ENCODE measurements at regions not wholly inside any gene's neighbourhood (a gene's known extent, or its start where the extent isn't known, plus 50 kb on each side); places are given as distances from the start of the nearest gene placed in this dataset.
"Not testable (repeated sequence)": the region's sequence is repeated elsewhere in the genome, so short reads cannot be mapped to it uniquely, and the experiment has no call there.

DNA sequence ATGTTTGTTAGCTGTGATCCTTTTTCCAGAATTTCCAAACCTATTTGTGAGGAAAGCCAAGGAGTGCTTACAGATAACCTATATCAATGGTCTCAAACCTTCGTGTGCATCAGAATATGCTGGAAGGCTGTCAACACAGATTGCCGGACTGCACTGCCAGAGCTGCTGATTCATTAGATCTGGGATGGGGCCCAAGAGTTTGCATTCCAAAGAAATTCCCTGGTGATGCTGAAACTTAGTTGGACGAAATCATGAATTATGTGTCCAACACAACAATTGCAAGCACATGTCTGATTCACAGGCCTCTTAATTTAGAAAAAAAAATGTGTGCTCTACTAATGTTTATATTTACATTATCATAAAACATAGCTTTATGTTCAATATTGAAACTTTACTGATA is 544.0 kb upstream of the AMOT start:
- Histone ChIP-seq H3K9me3 (ENCODE audit: insufficient read depth, low read length) (no peaks in the 10 kb centered on the region), H3K79me2 (ENCODE audit: insufficient read depth, low read length) (no peaks in the 10 kb centered on the region), H2AFZ (ENCODE audit: low read depth, low read length, severe bottlenecking) (no peak overlapping the region), H3F3A (ENCODE audit: insufficient read depth) (no peaks in the 10 kb centered on the region), H3K27ac (ENCODE audit: low read depth, low read length) (no peak overlapping the region), H3K9me2 (replicated peaks; ENCODE audit: insufficient read depth, low read length) (no peaks in the 10 kb centered on the region), H3K36me3 (ENCODE audit: low read length) (no peaks in the 10 kb centered on the region), H4K20me1 (ENCODE audit: low read depth, low read length) (no peaks in the 10 kb centered on the region), H3K4me3 (ENCODE audit: insufficient read depth, low read length, poor library complexity, severe bottlenecking) (no peak overlapping the region), H3K9ac (ENCODE audit: low read length) (no peak overlapping the region), H3K27me3 (ENCODE audit: low read length) (no peaks in the 10 kb centered on the region), H3K4me2 (ENCODE audit: low read depth, low read length, poor library complexity, severe bottlenecking) (no peak overlapping the region)
- TF ChIP-seq, protein P1, sequence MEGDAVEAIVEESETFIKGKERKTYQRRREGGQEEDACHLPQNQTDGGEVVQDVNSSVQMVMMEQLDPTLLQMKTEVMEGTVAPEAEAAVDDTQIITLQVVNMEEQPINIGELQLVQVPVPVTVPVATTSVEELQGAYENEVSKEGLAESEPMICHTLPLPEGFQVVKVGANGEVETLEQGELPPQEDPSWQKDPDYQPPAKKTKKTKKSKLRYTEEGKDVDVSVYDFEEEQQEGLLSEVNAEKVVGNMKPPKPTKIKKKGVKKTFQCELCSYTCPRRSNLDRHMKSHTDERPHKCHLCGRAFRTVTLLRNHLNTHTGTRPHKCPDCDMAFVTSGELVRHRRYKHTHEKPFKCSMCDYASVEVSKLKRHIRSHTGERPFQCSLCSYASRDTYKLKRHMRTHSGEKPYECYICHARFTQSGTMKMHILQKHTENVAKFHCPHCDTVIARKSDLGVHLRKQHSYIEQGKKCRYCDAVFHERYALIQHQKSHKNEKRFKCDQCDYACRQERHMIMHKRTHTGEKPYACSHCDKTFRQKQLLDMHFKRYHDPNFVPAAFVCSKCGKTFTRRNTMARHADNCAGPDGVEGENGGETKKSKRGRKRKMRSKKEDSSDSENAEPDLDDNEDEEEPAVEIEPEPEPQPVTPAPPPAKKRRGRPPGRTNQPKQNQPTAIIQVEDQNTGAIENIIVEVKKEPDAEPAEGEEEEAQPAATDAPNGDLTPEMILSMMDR (IDR thresholded peaks at IDR 0.05; ENCODE audit: insufficient read depth, low read length, poor library complexity, severe bottlenecking): no peak
- TF ChIP-seq EZH2phosphoT487 (conservative IDR thresholded peaks at IDR 0.05; ENCODE audit: low read length): no peak

DNA sequence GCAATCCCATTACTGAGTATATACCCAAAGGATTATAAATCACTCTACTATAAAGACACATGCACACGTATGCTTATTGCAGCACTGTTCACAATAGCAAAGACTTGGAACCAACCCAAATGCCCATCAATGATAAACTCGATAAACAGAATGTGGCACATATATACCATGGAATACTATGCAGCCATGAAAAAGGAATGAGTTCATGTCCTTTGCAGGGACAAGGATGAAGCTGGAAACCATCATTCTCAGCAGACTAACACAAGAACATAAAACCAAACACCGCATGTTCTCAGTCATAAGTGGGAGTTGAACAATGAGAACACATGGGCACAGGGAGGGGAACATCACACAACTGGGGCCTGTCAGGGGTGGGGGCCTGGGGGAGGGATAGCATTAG is 532.8 kb upstream of the AMOT start:
- H3K27me3 ChIP-seq (ENCODE audit: low read length); H3K9ac ChIP-seq (ENCODE audit: low read length); H3K9me3 ChIP-seq (ENCODE audit: insufficient read depth, low read length); H3K36me3 ChIP-seq (ENCODE audit: low read length); H3K9me2 ChIP-seq (replicated peaks; ENCODE audit: insufficient read depth, low read length); H3K27ac ChIP-seq (ENCODE audit: low read depth, low read length); H4K20me1 ChIP-seq (ENCODE audit: low read depth, low read length); H3K4me2 ChIP-seq (ENCODE audit: low read depth, low read length, poor library complexity, severe bottlenecking); H3F3A ChIP-seq (ENCODE audit: insufficient read depth); H3K4me3 ChIP-seq (ENCODE audit: insufficient read depth, low read length, poor library complexity, severe bottlenecking); H2AFZ ChIP-seq (ENCODE audit: low read depth, low read length, severe bottlenecking); H3K79me2 ChIP-seq (ENCODE audit: insufficient read depth, low read length): not testable (repeated sequence)

DNA sequence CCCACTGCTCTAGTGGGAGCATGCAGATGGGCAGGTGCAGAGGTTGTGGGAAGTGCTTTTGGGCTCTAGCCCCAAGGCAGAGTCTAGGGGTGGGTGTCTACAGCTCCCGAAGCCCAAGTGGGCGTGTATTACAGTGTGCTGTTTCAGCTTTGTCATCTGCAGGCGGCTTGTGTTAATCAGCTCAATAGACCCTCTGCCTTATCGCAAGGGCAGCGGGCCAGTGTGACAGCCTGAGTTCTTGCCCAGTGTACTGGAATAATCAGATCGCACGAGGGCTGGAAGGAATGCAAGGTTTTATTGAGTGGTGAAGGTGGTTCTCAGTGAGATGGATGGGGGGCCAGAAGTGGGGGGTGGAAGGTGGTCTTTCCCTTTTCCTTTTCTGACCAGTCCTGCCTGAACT is 529.4 kb upstream of the AMOT start:
- Histone ChIP-seq H3K36me3 (ENCODE audit: low read length) (no peaks in the 10 kb centered on the region), H2AFZ (ENCODE audit: low read depth, low read length, severe bottlenecking) (no peak overlapping the region), H3K9me3 (ENCODE audit: insufficient read depth, low read length) (no peaks in the 10 kb centered on the region), H3F3A (ENCODE audit: insufficient read depth) (no peaks in the 10 kb centered on the region), H3K9me2 (replicated peaks; ENCODE audit: insufficient read depth, low read length) (no peaks in the 10 kb centered on the region), H3K27me3 (ENCODE audit: low read length) (no peaks in the 10 kb centered on the region), H3K4me2 (ENCODE audit: low read depth, low read length, poor library complexity, severe bottlenecking) (no peak overlapping the region), H3K27ac (ENCODE audit: low read depth, low read length) (no peak overlapping the region), H3K79me2 (ENCODE audit: insufficient read depth, low read length) (no peaks in the 10 kb centered on the region), H3K4me3 (ENCODE audit: insufficient read depth, low read length, poor library complexity, severe bottlenecking) (no peak overlapping the region), H3K9ac (ENCODE audit: low read length) (no peak overlapping the region), H4K20me1 (ENCODE audit: low read depth, low read length) (no peaks in the 10 kb centered on the region)
- TF ChIP-seq EZH2phosphoT487 (conservative IDR thresholded peaks at IDR 0.05; ENCODE audit: low read length): no peak
- TF ChIP-seq, protein P1 (IDR thresholded peaks at IDR 0.05; ENCODE audit: insufficient read depth, low read length, poor library complexity, severe bottlenecking): no peak

DNA sequence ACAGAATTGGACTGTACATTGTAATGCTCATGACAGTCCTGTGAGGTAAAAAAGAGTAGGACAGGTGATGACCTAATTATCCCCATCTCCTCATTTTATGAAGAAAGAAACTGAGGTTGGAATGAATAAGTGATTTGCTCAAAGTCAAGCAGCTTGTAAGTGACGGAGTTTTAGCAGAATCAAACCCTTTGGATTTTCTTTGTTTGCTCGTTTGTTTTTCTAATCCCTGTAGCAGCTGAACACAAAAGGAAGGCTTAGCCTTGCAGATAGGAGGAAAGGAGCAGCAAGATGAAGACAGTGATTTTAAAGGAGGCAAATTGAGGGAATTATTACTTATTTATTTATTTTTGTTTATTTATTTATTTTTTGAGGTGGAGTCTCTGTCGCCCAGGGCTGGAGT is 528.4 kb upstream of the AMOT start:
- no peak overlapping the region for H3K4me3 ChIP-seq (ENCODE audit: insufficient read depth, low read length, poor library complexity, severe bottlenecking)
- no peak overlapping the region for H3K4me2 ChIP-seq (ENCODE audit: low read depth, low read length, poor library complexity, severe bottlenecking)
- H3K27ac ChIP-seq (ENCODE audit: low read depth, low read length): no peak overlapping the region
- no peaks in the 10 kb centered on the region for H3K79me2 ChIP-seq (ENCODE audit: insufficient read depth, low read length)
- H4K20me1 ChIP-seq (ENCODE audit: low read depth, low read length): no peaks in the 10 kb centered on the region
- H3K9me2 ChIP-seq (replicated peaks; ENCODE audit: insufficient read depth, low read length): no peaks in the 10 kb centered on the region
- TF ChIP-seq EZH2phosphoT487 (conservative IDR thresholded peaks at IDR 0.05; ENCODE audit: low read length): no peak
- TF ChIP-seq, protein P1 (IDR thresholded peaks at IDR 0.05; ENCODE audit: insufficient read depth, low read length, poor library complexity, severe bottlenecking): no peak
- H3K9me3 ChIP-seq (ENCODE audit: insufficient read depth, low read length): no peaks in the 10 kb centered on the region
- H3K36me3 ChIP-seq (ENCODE audit: low read length): no peaks in the 10 kb centered on the region
- H3F3A ChIP-seq (ENCODE audit: insufficient read depth): no peaks in the 10 kb centered on the region
- no peak overlapping the region for H3K9ac ChIP-seq (ENCODE audit: low read length)
- no peak overlapping the region for H2AFZ ChIP-seq (ENCODE audit: low read depth, low read length, severe bottlenecking)
- no peaks in the 10 kb centered on the region for H3K27me3 ChIP-seq (ENCODE audit: low read length)
